Fibroblast of pulmonary artery (primary cell): ENCODE measurements at regions not wholly inside any gene's neighbourhood (a gene's known extent, or its start where the extent isn't known, plus 50 kb on each side); places are given as distances from the start of the nearest gene placed in this dataset.
A peak's percentile ranks its signal among the peaks of the same experiment; 100 is the strongest.

Source experiments
- DNase-seq: peaks from one replicate; pipeline ENCODE4 v3.0.0-alpha.2; 2010; ENCODE audit warnings: low read depth
- H3K4me3 ChIP-seq: replicated peaks from 2 replicates; pipeline ENCODE4 v1.5.1; 2011; ENCODE audit warnings: low read depth, mild to moderate bottlenecking, control low read depth, low read length, moderate library complexity
- CTCF ChIP-seq: IDR thresholded peaks from 2 replicates; pipeline ENCODE4 v1.5.1; 2011; ENCODE audit warnings: mild to moderate bottlenecking, control low read depth, low read length, inconsistent platforms; ENCODE audit errors: missing control alignments

- no peak for DNase-seq
- TF ChIP-seq CTCF = no peak
- no peak overlapping the region for H3K4me3 ChIP-seq
These were observed 129.0 kb upstream of the RASGEF1B start for GRCh38 chr4:81600520-81601357.

GRCh38 chr4:81599742-81600380 lies 128.2 kb upstream of the RASGEF1B start:
- peak; percentile 52 for DNase-seq
- no peak for TF ChIP-seq CTCF
- H3K4me3 ChIP-seq = no peak overlapping the region

DNA sequence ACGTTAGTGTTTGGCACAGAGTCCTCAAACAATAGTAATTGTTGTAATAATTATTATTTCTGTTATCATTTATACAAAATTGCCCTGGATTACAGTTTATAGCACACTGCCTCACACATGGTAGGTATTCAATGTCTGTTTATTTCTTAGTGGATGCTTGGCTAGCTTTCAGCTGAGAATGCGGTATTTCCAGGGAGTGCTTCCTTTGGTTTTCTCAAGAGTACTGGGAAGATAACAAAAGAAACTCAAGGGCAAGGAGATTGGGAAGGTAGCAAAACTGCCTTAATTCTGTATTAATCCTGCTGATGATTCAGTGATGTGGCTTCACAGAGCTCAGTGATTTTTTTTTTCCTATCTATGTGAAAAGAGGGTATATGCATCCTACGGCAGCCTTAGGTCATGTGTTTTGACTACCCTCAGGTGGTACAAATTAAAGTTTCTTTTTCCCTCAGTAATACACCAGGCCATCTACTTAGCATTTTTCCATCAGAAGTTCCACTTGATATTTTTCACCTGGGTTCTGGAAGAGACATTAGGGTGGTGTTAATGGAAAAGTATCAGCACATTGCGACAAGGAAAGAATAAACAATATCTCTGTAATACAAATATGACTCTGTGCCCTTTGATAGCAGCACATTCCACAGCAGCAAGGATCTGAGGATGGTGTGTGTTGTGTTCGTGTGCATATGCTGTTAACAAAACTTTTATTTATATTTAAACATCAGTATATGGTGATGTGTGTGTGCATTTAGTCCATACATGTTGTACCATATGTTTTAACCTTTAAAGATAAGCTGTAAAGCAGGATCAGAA lies 124.3 kb upstream of the RASGEF1B start:
- DNase-seq = peak; percentile 40
- no peak for TF ChIP-seq CTCF
- no peak overlapping the region for H3K4me3 ChIP-seq

DNA sequence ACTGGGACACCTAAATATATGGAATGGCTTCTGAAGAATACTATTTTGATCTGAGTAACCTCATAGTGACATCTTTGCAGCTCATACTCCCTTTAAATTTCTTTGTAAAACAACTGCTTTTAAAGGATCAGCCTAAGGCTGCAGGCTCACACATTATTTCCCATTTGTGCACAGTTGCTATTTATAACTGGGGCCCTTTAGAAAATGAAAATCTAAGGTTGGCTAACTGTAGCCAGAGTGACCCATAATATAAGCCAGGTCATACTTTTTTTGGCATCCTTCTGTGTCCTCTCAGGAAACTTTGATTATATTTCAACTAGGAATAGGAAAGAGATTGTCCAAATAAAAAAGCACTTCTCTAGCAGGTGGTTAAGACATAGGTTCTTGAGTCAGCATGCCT lies 123.6 kb upstream of the RASGEF1B start:
- no peak for DNase-seq
- no peak overlapping the region for H3K4me3 ChIP-seq
- TF ChIP-seq CTCF = no peak

DNA sequence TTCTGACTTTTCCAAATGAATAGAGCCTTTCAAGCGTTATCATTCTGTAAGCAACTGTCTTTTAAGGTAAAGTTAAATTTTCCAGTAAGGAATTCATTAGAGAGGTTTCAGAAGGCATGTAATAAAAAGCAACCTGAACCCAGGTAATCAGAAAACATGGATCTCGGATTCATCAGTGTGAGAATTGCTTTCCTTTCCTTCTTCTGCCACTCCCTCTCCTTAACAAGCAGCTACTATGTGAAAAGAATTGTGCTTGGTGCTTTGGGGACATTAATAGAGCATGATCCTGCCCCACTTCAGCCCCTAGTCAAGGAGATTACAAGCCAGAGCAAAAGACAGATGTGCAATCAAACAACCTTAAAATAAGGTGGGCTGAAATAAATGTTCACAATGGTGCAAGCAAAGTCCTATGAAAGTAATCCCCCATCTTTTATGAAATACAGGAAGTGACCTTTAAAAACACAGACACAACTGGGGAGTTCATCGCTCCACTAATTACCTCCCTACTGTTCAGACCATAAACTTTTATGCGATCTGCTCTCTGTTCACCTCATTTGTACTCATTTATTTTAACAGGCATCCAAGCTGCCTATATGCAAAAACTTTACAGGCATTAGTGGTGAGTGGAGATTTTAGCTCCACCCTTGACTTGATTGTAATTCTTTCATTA lies 122.9 kb upstream of the RASGEF1B start:
- no peak for TF ChIP-seq CTCF
- no peak for DNase-seq
- no peak overlapping the region for H3K4me3 ChIP-seq

- TF ChIP-seq CTCF = no peak
- DNase-seq = no peak
- no peak overlapping the region for H3K4me3 ChIP-seq
These were observed 121.0 kb upstream of the RASGEF1B start for GRCh38 chr4:81592701-81593100.
